Astrocyte (in vitro differentiated cells and primary cell): ENCODE measurements at regions not wholly inside any gene's neighbourhood (a gene's known extent, or its start where the extent isn't known, plus 50 kb on each side); places are given as distances from the start of the nearest gene placed in this dataset.

Experiments
- CTCF ChIP-seq: IDR thresholded peaks from 2 replicates; pipeline ENCODE4 v1.5.1; 2011; ENCODE audit warnings: low read depth, mild to moderate bottlenecking, inconsistent platforms, low read length, moderate library complexity; ENCODE audit not compliant: insufficient read depth
- EZH2 ChIP-seq: IDR thresholded peaks from 2 replicates; pipeline ENCODE4 v1.6.1; 2012; ENCODE audit warnings: mild to moderate bottlenecking, low read length, inconsistent platforms; ENCODE audit not compliant: insufficient read depth

- TF ChIP-seq EZH2, result no peak
- no peak for TF ChIP-seq CTCF
These were observed 118.4 kb upstream of the WDR11 start for GRCh38 chr10:120732643-120733313.
